HEK293 (cell line): ENCODE measurements at regions not wholly inside any gene's neighbourhood (a gene's known extent, or its start where the extent isn't known, plus 50 kb on each side); places are given as distances from the start of the nearest gene placed in this dataset.
A peak's percentile ranks its signal among the peaks of the same experiment; 100 is the strongest.

ENCODE experiments used
- CTCF ChIA-PET: fragments of 350-600 bp; formaldehyde crosslinking; extraction: SDS; loops from one replicate; lab custom pipeline; 2021; ENCODE audit warnings: antibody characterized with exemption; lab: Yijun Ruan, JAX
- POLR2A ChIA-PET: fragments of 300-600 bp; formaldehyde crosslinking; extraction: SDS; loops from one replicate; lab custom pipeline; 2020; ENCODE audit warnings: antibody characterized with exemption, inconsistent platforms; lab: Yijun Ruan, JAX
- H3K27ac ChIP-seq: fragments of 200-500 bp; sonication (Bioruptor generic); 2 replicates; pipeline ENCODE4 v1.5.1; 2014; ENCODE audit warnings: low read depth, low read length, control low read depth, inconsistent platforms; ENCODE audit errors: extremely low read depth
- H3K36me3 ChIP-seq, 2 experiments: fragments of 200-500 bp in 1 of 2; sonication (Bioruptor generic) in 1 of 2; 1 replicate in 1 of 2; 2 replicates in 1 of 2; pipeline ENCODE4 v1.5.1; 2014 to 2017; ENCODE audit warnings: inconsistent platforms in 2 of 2, low read length in 2 of 2; ENCODE audit not compliant: control insufficient read depth in 2 of 2, insufficient read depth in 1 of 2
- H3K4me1 ChIP-seq: fragments of 200-500 bp; sonication (Bioruptor generic); 2 replicates; pipeline ENCODE4 v1.5.1; 2014; ENCODE audit warnings: mild to moderate bottlenecking, low read length, inconsistent platforms; ENCODE audit not compliant: control insufficient read depth, insufficient read depth
- H3K4me3 ChIP-seq: 2 replicates; pipeline ENCODE4 v1.5.1; 2011; ENCODE audit warnings: low read depth, mild to moderate bottlenecking, control low read depth, low read length, moderate library complexity
- H3K9me3 ChIP-seq: fragments of 200-500 bp; sonication (Bioruptor generic); 2 replicates; pipeline ENCODE4 v1.5.1; 2014; ENCODE audit warnings: low read depth, low read length, inconsistent platforms; ENCODE audit not compliant: control insufficient read depth, insufficient read depth
- KLF1 ChIP-seq: fragments of 450-650 bp; formaldehyde crosslinking; IDR thresholded peaks from 2 replicates; pipeline ENCODE4 v1.5.1; 2016; ENCODE audit warnings: missing biosample characterization, missing genetic modification characterization
- KLF9 ChIP-seq: fragments of 450-650 bp; formaldehyde crosslinking; IDR thresholded peaks from 2 replicates; pipeline ENCODE4 v1.5.1; 2016; ENCODE audit warnings: missing biosample characterization, missing genetic modification characterization, low read depth
- SALL2 ChIP-seq: fragments of 450-650 bp; formaldehyde crosslinking; IDR thresholded peaks from 2 replicates; pipeline ENCODE4 v1.5.0; 2017; ENCODE audit warnings: missing biosample characterization, mild to moderate bottlenecking, missing genetic modification characterization, borderline replicate concordance
- WT1 ChIP-seq: fragments of 450-650 bp; formaldehyde crosslinking; IDR thresholded peaks from 2 replicates; pipeline ENCODE4 v1.5.1; 2016; ENCODE audit warnings: missing biosample characterization, missing genetic modification characterization
- ZBTB1 ChIP-seq: fragments of 450-650 bp; formaldehyde crosslinking; IDR thresholded peaks from 2 replicates; pipeline ENCODE4 v1.5.1; 2016; ENCODE audit warnings: missing biosample characterization, missing genetic modification characterization
- ZBTB8A ChIP-seq: fragments of 450-650 bp; formaldehyde crosslinking; IDR thresholded peaks from 2 replicates; pipeline ENCODE4 v1.5.1; 2016; ENCODE audit warnings: missing biosample characterization, missing genetic modification characterization
- ZFP3 ChIP-seq: fragments of 450-650 bp; formaldehyde crosslinking; IDR thresholded peaks from 2 replicates; pipeline ENCODE4 v1.5.1; 2016; ENCODE audit warnings: low read depth, missing biosample characterization, missing genetic modification characterization
- ZNF19 ChIP-seq: fragments of 450-650 bp; formaldehyde crosslinking; IDR thresholded peaks from 2 replicates; pipeline ENCODE4; 2016; ENCODE audit warnings: missing biosample characterization, missing genetic modification characterization, low read depth
- ZNF311 ChIP-seq: fragments of 450-650 bp; formaldehyde crosslinking; IDR thresholded peaks from 2 replicates; pipeline ENCODE4 v1.5.1; 2017; ENCODE audit warnings: missing biosample characterization, missing genetic modification characterization, borderline replicate concordance
- ZNF350 ChIP-seq: fragments of 450-650 bp; formaldehyde crosslinking; IDR thresholded peaks from 2 replicates; pipeline ENCODE4 v1.5.0; 2017; ENCODE audit warnings: missing biosample characterization, mild to moderate bottlenecking, missing genetic modification characterization
- ZNF404 ChIP-seq: fragments of 450-650 bp; formaldehyde crosslinking; IDR thresholded peaks from 2 replicates; pipeline ENCODE4 v1.5.1; 2017; ENCODE audit warnings: missing biosample characterization, missing genetic modification characterization
- ZNF548 ChIP-seq: fragments of 450-650 bp; formaldehyde crosslinking; IDR thresholded peaks from 2 replicates; pipeline ENCODE4 v1.5.1; 2016; ENCODE audit warnings: missing biosample characterization, missing genetic modification characterization
- TF ChIP-seq, protein P1 (sequence below): IDR thresholded peaks from 2 replicates; pipeline ENCODE4 v1.6.1; 2011; ENCODE audit warnings: mild to moderate bottlenecking, low read depth, low read length, borderline replicate concordance
- TF ChIP-seq, protein P2 (sequence below): fragments of 450-650 bp; formaldehyde crosslinking; IDR thresholded peaks from 2 replicates; pipeline ENCODE4 v1.5.1; 2016; ENCODE audit warnings: missing biosample characterization, missing genetic modification characterization, low read depth

DNA sequence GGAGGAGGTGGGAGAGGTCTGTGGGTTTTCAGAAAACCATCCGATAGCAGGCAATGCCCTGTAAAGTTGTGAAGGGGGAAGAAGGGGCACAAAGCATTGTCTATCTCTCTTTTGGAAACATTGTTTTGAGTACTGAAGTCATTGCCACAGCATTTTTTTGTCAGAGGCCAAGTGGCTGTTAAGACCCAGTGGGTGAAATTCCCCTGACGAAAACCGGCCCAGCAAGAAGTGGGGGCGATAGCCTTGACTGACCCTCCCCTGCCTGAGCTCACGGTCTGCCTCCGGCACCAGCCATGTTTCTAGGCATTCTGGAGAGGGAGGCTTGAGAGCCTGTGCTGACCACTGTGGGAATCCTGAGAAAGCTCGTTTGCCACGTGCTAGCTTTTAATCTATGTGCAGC lies 144.7 kb downstream of the RPS24 start:
- H3K36me3 ChIP-seq = no peaks in the 10 kb centered on the region
- TF ChIP-seq SALL2 (tag by site-specific recombination) (no peak), ZNF548 (tag by site-specific recombination) (no peak)
- TF ChIP-seq, protein P1, sequence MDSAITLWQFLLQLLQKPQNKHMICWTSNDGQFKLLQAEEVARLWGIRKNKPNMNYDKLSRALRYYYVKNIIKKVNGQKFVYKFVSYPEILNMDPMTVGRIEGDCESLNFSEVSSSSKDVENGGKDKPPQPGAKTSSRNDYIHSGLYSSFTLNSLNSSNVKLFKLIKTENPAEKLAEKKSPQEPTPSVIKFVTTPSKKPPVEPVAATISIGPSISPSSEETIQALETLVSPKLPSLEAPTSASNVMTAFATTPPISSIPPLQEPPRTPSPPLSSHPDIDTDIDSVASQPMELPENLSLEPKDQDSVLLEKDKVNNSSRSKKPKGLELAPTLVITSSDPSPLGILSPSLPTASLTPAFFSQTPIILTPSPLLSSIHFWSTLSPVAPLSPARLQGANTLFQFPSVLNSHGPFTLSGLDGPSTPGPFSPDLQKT = no peak
- TF ChIP-seq, protein P2, sequence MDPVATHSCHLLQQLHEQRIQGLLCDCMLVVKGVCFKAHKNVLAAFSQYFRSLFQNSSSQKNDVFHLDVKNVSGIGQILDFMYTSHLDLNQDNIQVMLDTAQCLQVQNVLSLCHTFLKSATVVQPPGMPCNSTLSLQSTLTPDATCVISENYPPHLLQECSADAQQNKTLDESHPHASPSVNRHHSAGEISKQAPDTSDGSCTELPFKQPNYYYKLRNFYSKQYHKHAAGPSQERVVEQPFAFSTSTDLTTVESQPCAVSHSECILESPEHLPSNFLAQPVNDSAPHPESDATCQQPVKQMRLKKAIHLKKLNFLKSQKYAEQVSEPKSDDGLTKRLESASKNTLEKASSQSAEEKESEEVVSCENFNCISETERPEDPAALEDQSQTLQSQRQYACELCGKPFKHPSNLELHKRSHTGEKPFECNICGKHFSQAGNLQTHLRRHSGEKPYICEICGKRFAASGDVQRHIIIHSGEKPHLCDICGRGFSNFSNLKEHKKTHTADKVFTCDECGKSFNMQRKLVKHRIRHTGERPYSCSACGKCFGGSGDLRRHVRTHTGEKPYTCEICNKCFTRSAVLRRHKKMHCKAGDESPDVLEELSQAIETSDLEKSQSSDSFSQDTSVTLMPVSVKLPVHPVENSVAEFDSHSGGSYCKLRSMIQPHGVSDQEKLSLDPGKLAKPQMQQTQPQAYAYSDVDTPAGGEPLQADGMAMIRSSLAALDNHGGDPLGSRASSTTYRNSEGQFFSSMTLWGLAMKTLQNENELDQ (tag by site-specific recombination) = no peak
- H3K27ac ChIP-seq = no peak overlapping the region
- H3K4me1 ChIP-seq = no peaks in the 10 kb centered on the region
- H3K4me3 ChIP-seq = no peak overlapping the region
- CTCF ChIA-PET = interaction anchor here (0.7 to 1.0 kb wide), 2 partner anchors 11 to 1080 kb away, joined by 5 to 6 read pairs; no protein-coding TSS in a partner anchor
- no peaks in the 10 kb centered on the region for H3K9me3 ChIP-seq
- POLR2A ChIA-PET = no interaction called here

DNA sequence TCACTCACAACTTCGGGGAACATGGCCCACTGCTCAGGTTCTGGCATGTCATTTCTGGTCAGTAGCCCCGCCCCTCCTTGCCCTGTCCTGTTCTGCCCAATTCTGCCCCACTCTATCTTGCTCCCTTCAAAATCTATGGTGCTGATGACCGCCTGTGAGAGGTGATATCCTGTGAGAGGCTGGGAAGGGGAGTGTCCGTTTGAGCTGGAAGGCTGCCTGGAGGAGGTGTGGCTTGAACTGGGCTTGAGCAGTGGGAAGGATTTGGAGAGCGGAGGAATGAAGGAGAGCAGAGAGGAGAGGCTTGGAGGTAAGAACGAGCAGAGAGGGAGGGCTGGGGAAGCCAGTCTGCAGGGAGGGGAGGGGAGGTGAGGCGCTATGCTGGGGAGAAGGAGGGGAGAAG lies 145.3 kb downstream of the RPS24 start:
- TF ChIP-seq WT1 (peak; percentile 82), ZNF404 (tag by site-specific recombination) (no peak), KLF9 (0 out of 2 replicates have a peak, but pooled peaks have one; percentile 41), ZNF19 (tag by site-specific recombination) (no peak), ZBTB1 (no peak)
- Histone ChIP-seq H3K9me3 (no peaks in the 10 kb centered on the region), H3K36me3 (no peaks in the 10 kb centered on the region), H3K27ac (no peak overlapping the region), H3K4me3 (no peak overlapping the region), H3K4me1 (no peaks in the 10 kb centered on the region)
- ChIA-PET POLR2A (no interaction called here), CTCF (interaction anchor here (0.6 to 0.7 kb wide), 2 partner anchors 84 to 1079 kb away, joined by 4 to 6 read pairs; no protein-coding TSS in a partner anchor)

DNA sequence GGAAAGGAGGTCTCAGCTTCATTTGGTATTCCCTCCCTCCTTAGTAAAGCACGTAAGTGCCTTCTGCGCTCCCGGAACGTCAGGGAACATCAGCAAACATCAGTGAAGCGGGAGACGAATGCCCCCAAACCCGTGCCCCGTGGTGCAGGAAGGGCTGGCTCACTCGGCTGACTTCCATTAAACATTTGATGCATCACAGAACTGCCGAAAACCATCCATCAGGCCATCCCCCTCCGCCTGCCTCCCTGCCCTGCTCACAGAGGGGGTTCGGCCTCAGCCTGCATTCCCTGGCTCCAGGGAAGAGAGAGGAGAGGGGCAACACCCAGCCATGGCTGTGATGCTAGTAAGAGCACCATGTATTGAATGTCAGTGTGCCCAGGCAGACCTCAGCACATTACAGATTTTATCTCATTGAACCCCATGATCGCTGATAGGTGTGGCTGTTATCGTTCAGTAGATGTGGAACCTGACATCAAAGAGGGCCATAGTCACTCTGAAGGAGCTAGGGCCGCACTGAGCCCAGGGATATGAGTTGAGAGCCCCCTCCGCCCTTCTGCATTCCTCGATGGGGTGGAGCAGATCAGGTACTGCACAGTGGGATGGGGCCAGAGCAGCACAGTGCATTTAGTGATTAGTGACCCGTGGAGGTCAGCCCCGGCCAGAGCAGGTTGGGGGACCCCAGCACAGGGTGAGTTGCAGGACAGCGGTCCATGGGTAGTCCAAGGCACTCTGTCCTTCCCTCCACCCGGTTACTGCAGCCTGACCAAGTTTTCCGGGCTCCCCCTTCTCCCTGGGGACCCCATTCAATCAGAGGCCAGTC lies 146.4 kb downstream of the RPS24 start:
- no peak overlapping the region for H3K27ac ChIP-seq
- ChIA-PET CTCF (interaction anchor here (0.6 kb wide), 1 partner anchor 19 kb away, joined by 3 read pairs; no protein-coding TSS in a partner anchor), POLR2A (no interaction called here)
- no peak overlapping the region for H3K4me3 ChIP-seq
- H3K36me3 ChIP-seq = no peaks in the 10 kb centered on the region
- no peaks in the 10 kb centered on the region for H3K4me1 ChIP-seq
- TF ChIP-seq ZBTB8A = no peak
- peak; percentile 56 for TF ChIP-seq KLF1 (tag by site-specific recombination)
- TF ChIP-seq ZNF350 (tag by site-specific recombination) = no peak
- TF ChIP-seq ZFP3 (tag by site-specific recombination) = no peak
- no peak for TF ChIP-seq ZNF311 (tag by site-specific recombination)
- H3K9me3 ChIP-seq = no peaks in the 10 kb centered on the region
